WERI-Rb-1 (cell line): ENCODE measurements at regions not wholly inside any gene's neighbourhood (a gene's known extent, or its start where the extent isn't known, plus 50 kb on each side); places are given as distances from the start of the nearest gene placed in this dataset.
"Not testable (repeated sequence)": the region's sequence is repeated elsewhere in the genome, so short reads cannot be mapped to it uniquely, and the experiment has no call there.

Experiments
- DNase-seq: peaks from one replicate; pipeline ENCODE4 v3.0.0-alpha.2; 2020
- H3K27ac ChIP-seq: fragments of 250-450 bp; sonication (Bioruptor Pico); 2 replicates; pipeline ENCODE4 v1.5.1; 2020; ENCODE audit warnings: mild to moderate bottlenecking, moderate library complexity
- H3K27me3 ChIP-seq: fragments of 250-450 bp; sonication (Bioruptor Pico); 2 replicates; pipeline ENCODE4 v1.5.1; 2021; ENCODE audit warnings: mild to moderate bottlenecking, low read depth, moderate library complexity; ENCODE audit not compliant: insufficient read depth, severe bottlenecking
- H3K36me3 ChIP-seq: fragments of 250-450 bp; sonication (Bioruptor Pico); 2 replicates; pipeline ENCODE4 v1.5.1; 2020; ENCODE audit warnings: mild to moderate bottlenecking, moderate library complexity
- H3K4me3 ChIP-seq: 2 replicates; pipeline ENCODE4 v1.5.1; 2011; ENCODE audit warnings: low read depth, mild to moderate bottlenecking, control low read depth, low read length
- H3K9me3 ChIP-seq: fragments of 250-450 bp; sonication (Bioruptor Pico); 2 replicates; pipeline ENCODE4 v1.5.1; 2021; ENCODE audit warnings: mild to moderate bottlenecking, moderate library complexity; ENCODE audit not compliant: severe bottlenecking
- CTCF ChIP-seq: IDR thresholded peaks from 2 replicates; pipeline ENCODE4 v1.5.1; 2011; ENCODE audit warnings: low read depth, mild to moderate bottlenecking, control low read depth, inconsistent platforms, low read length

DNA sequence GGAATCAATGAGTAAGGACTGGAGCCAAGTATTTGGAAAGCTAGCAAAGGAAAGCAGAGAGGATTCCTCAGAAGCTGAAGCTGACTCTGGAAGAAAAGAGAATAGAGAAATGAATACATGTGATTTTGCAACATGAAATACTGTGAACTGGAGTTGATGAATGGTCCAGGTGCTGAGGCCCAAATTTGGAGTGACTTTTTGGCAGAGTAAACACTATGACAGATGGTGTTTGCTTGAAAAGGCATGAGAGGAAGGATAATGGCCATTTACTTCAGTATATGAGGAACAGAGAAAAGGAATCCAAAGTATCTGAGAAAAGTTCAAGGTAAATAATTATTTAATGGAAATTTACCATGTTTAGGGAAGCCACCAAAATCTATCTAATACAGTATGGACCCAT is 236.7 kb downstream of the SLITRK2 start:
- H3K27me3 ChIP-seq: peaks cover 63% of the 10 kb centered on the region
- no peak for DNase-seq
- no peak for TF ChIP-seq CTCF

DNA sequence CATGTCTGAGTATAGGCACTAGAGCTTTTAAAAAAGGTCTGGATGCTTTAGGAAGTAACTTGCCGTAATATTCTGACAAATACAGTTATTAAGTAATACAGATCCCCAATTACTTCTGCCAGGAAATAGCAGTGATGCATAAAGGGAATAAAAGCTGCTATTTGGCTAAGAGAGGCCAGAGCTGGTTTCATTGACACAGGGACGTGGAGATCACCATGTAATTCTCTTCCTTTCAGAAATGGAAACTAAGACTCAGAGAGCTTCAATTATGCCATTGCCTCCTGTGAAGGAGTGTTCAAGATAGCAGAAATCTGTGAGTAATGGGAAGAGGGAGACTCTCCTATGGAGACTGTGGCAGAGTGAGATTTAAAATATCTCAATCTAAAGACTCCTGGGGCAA is 238.1 kb downstream of the SLITRK2 start:
- H3K27me3 ChIP-seq: peaks cover 63% of the 10 kb centered on the region
- H3K9me3 ChIP-seq: no peaks in the 10 kb centered on the region
- no peak for DNase-seq
- TF ChIP-seq CTCF: no peak
- no peak overlapping the region for H3K4me3 ChIP-seq
- H3K36me3 ChIP-seq: no peaks in the 10 kb centered on the region
- H3K27ac ChIP-seq: no peak overlapping the region

More for the DNA sequence above, 236.7 kb downstream of the SLITRK2 start:
- no peak overlapping the region for H3K4me3 ChIP-seq
- no peak overlapping the region for H3K27ac ChIP-seq
- H3K9me3 ChIP-seq: no peaks in the 10 kb centered on the region
- no peaks in the 10 kb centered on the region for H3K36me3 ChIP-seq

DNA sequence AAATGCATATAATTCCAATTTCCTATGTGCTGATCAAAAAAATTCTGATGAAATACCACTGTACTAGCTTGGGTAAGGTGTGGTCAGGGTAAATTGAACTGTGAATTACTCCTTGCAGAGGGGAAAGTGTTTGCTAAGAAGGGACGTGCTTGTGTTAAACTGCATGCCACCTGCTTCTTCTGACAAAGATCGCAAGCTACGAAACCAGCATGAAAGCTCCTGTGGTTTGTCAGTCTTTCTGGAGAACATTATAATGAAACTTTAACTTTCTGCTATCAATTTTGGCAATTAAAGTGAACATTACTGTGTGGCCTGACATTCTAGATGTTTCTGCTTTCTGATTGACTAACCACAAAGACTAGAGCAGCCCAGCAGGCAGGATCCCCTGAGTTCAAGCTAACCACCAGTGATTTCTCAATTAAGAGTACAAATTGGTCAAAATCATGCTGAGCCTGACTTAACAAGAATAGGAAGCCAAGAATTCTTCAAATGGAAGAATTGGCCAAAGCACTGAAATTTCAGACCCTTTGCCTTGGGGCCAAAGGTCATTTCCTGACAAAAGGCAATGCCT is 239.0 kb downstream of the SLITRK2 start:
- Histone ChIP-seq H3K9me3 (no peaks in the 10 kb centered on the region), H3K4me3 (no peak overlapping the region), H3K27ac (no peak overlapping the region), H3K36me3 (no peaks in the 10 kb centered on the region), H3K27me3 (peaks cover 63% of the 10 kb centered on the region)
- TF ChIP-seq CTCF: no peak
- DNase-seq: no peak

DNA sequence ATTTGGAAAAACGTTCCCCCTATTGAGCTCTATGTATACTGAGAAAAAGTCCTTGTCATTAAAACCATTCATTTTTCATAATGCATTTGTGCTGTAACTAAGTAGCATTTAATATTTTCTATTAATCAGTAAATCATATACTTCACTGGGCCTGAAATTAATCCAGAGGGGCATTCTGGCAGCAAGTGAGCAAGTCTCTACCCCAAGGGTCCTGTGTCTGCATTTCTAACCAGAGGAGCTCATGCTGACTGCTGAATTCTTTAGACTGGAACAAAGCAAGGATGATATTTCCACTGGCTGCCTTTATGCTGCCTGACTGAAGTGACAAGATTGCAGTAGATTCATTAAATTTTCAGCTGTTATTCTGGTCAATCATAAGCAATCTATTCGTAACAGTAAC is 246.5 kb downstream of the SLITRK2 start:
- no peaks in the 10 kb centered on the region for H3K36me3 ChIP-seq
- H3K9me3 ChIP-seq: no peaks in the 10 kb centered on the region
- no peak for TF ChIP-seq CTCF
- DNase-seq: no peak
- H3K27me3 ChIP-seq: peaks cover 39% of the 10 kb centered on the region
- no peak overlapping the region for H3K27ac ChIP-seq
- H3K4me3 ChIP-seq: no peak overlapping the region

DNA sequence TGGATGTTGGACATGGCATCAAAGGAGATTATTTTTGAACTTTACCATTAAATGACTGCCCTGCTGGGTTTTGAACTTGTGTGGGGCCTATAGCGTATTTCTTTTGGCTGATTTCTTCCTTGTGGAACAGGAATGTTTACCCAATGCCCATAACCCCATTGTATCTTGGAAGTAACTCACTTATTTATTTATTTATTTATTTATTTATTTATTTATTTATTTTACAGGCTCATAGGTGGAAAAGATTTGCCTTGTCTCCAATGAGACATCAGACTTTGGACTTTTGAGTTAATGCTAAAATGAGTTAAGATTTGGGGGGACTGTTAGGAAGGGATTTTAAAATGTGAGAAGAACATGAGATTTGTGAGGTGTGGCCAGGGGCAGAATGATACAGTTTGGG is 273.1 kb downstream of the SLITRK2 start:
- H3K27ac ChIP-seq: no peak overlapping the region
- H3K27me3 ChIP-seq: peaks cover 23% of the 10 kb centered on the region
- TF ChIP-seq CTCF: no peak
- no peaks in the 10 kb centered on the region for H3K36me3 ChIP-seq
- no peak overlapping the region for H3K4me3 ChIP-seq
- no peak for DNase-seq
- no peaks in the 10 kb centered on the region for H3K9me3 ChIP-seq

DNA sequence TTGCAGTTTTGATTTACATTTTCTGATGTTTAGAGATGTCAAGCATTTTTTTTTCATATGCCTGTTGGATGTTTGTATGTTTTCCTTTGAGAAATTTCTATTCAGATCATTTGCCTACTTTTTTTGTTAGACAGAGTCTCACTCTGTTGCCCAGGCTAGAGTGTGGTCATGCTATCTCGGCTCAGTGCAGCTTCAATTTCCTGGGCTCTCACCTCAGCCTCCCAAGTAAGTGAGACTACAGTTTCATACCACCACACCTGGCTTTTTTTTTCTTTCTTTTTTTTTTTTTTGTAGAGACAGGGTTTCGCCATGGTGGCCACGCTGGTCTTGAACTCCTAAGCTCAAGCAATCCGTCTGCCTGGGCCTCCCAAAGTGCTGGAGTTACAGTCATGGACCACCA is 291.7 kb downstream of the SLITRK2 start:
- Histone ChIP-seq H3K9me3 (no peaks in the 10 kb centered on the region), H3K27me3 (peaks cover 32% of the 10 kb centered on the region), H3K36me3 (no peaks in the 10 kb centered on the region), H3K4me3 (no peak overlapping the region), H3K27ac (no peak overlapping the region)
- DNase-seq: no peak
- no peak for TF ChIP-seq CTCF

GRCh38 chrX:146119074-146119473 is 301.4 kb downstream of the SLITRK2 start:
- DNase-seq, H3K4me3 ChIP-seq, H3K36me3 ChIP-seq, H3K27me3 ChIP-seq, H3K9me3 ChIP-seq, H3K27ac ChIP-seq: not testable (repeated sequence)
